K562 (cell line): ENCODE measurements at regions not wholly inside any gene's neighbourhood (a gene's known extent, or its start where the extent isn't known, plus 50 kb on each side); places are given as distances from the start of the nearest gene placed in this dataset.

Source experiments
- ATAC-seq: fragments of 200-7000 bp; cut with Tn5 transposase; 3 replicates; pipeline ENCODE4 v1.9.1; 2020; ENCODE audit warnings: moderate library complexity
- BruUV-seq: library from RNA; stranded (reverse); fragments of 400-500 nt; replicated peaks from 2 replicates; lab custom pipeline; 2021; lab: Mats Ljungman, UMichigan
- CTCF ChIA-PET: fragments of 300-600 bp; formaldehyde crosslinking; extraction: SDS; loops from one replicate; lab custom pipeline; 2021; ENCODE audit warnings: low intra/inter-chr PET ratio; lab: Yijun Ruan, JAX
- POLR2A ChIA-PET: fragments of 300-600, 350-650 bp; sonication (Branson Sonifier 250); formaldehyde crosslinking; extraction: SDS; loops from one replicate; lab custom pipeline; 2021; ENCODE audit warnings: antibody characterized with exemption, inconsistent platforms; lab: Yijun Ruan, JAX
- DNase-seq, 4 experiments: peaks; one replicate each; pipeline versions ENCODE4 v3.0.0 to v3.0.0-alpha.2; 2011 to 2018; ENCODE audit warnings: low spot score in 3 of 4, mixed read lengths in 3 of 4; ENCODE audit errors: extremely low read depth in 1 of 4
- FAIRE-seq: peaks from 2 replicates; lab custom pipeline; 2011; peaks lifted over from hg19 to GRCh38; lab: Jason Lieb, UNC
- H2AFZ ChIP-seq: 2 replicates; pipeline ENCODE4 v1.6.0; 2011; ENCODE audit warnings: low read depth, low read length, control low read depth, inconsistent platforms
- H3K27ac ChIP-seq: fragments of 200-600 bp; 3 replicates; pipeline ENCODE4 v1.8.0; 2011; ENCODE audit warnings: low read depth, mild to moderate bottlenecking, control low read depth, inconsistent platforms, low read length, moderate library complexity, mixed read lengths; ENCODE audit errors: extremely low read depth
- H3K27me3 ChIP-seq, 2 experiments: fragments of 300-600 bp in 1 of 2; 2 replicates in 1 of 2; 3 replicates in 1 of 2; pipeline versions ENCODE4 v1.6.0 to v1.8.0; 2011; ENCODE audit warnings: inconsistent platforms in 2 of 2, low read length in 2 of 2, mild to moderate bottlenecking in 1 of 2, mixed read lengths in 1 of 2, moderate library complexity in 1 of 2; ENCODE audit not compliant: control insufficient read depth in 2 of 2, insufficient read depth in 2 of 2
- H3K36me3 ChIP-seq: fragments of 300-600 bp; 3 replicates; pipeline ENCODE4 v1.8.0; 2011; ENCODE audit warnings: mild to moderate bottlenecking, low read length, inconsistent platforms; ENCODE audit not compliant: control insufficient read depth, insufficient read depth
- H3K4me1 ChIP-seq, 2 experiments: fragments of 200-600 bp in 1 of 2; replicated peaks in 1 of 2; 2 replicates in 1 of 2; 3 replicates in 1 of 2; pipeline versions ENCODE4 v1.5.1 to v1.8.0; 2011; ENCODE audit warnings: inconsistent platforms in 2 of 2, low read length in 2 of 2, mild to moderate bottlenecking in 1 of 2, mixed read lengths in 1 of 2, moderate library complexity in 1 of 2; ENCODE audit not compliant: control insufficient read depth in 2 of 2, insufficient read depth in 2 of 2
- H3K4me2 ChIP-seq: 2 replicates; pipeline ENCODE4 v1.6.1; 2011; ENCODE audit warnings: low read length, control low read depth, inconsistent platforms, mixed read lengths; ENCODE audit not compliant: insufficient read depth
- H3K4me3 ChIP-seq: fragments of 200-600 bp; sonication (generic), shearing (Covaris generic); 2 replicates; pipeline ENCODE4 v1.5.1; 2016; ENCODE audit warnings: control low read depth, inconsistent platforms
- H3K79me2 ChIP-seq: fragments of 200-600 bp; 3 replicates; pipeline ENCODE4 v1.8.0; 2011; ENCODE audit warnings: low read length, inconsistent platforms; ENCODE audit not compliant: control insufficient read depth, insufficient read depth
- H3K9ac ChIP-seq, 2 experiments: 2 replicates each; pipeline versions ENCODE4 v1.6.0 to v1.6.1; 2011; ENCODE audit warnings: low read depth in 2 of 2, low read length in 2 of 2, control low read depth in 1 of 2, inconsistent platforms in 1 of 2, mild to moderate bottlenecking in 1 of 2, mixed read lengths in 1 of 2; ENCODE audit not compliant: insufficient read depth in 1 of 2
- H3K9me1 ChIP-seq: one replicate; pipeline ENCODE4 v1.6.0; 2011; ENCODE audit warnings: inconsistent platforms, mild to moderate bottlenecking, low read length, moderate library complexity; ENCODE audit not compliant: control insufficient read depth, insufficient read depth
- H3K9me3 ChIP-seq: replicated peaks from 2 replicates; pipeline ENCODE4 v1.5.1; 2011; ENCODE audit warnings: low read depth, low read length, inconsistent platforms; ENCODE audit not compliant: control insufficient read depth, insufficient read depth
- H4K20me1 ChIP-seq: replicated peaks from 2 replicates; pipeline ENCODE4 v1.6.1; 2011; ENCODE audit warnings: low read length, inconsistent platforms, mixed read lengths; ENCODE audit not compliant: control insufficient read depth, insufficient read depth
- CEBPB ChIP-seq: fragments of 450-650 bp; IDR thresholded peaks from 2 replicates; pipeline ENCODE4 v1.6.1; 2016; ENCODE audit warnings: missing genetic modification characterization, missing compliant biosample characterization
- E2F4 ChIP-seq: sonication (generic); formaldehyde crosslinking; IDR thresholded peaks from 2 replicates; pipeline ENCODE4 v1.8.0; 2022; ENCODE audit warnings: mild to moderate bottlenecking, low read depth, missing genetic modification reagents
- ELF4 ChIP-seq: fragments of 450-650 bp; formaldehyde crosslinking; IDR thresholded peaks from 2 replicates; pipeline ENCODE4 v1.4.0; 2022; ENCODE audit warnings: missing genetic modification characterization
- HLTF ChIP-seq: fragments of 450-650 bp; IDR thresholded peaks from 2 replicates; pipeline ENCODE4 v1.6.1; 2016
- MGA ChIP-seq: fragments of 450-650 bp; IDR thresholded peaks from 2 replicates; pipeline ENCODE4 v1.6.1; 2016; ENCODE audit warnings: mild to moderate bottlenecking, moderate library complexity
- RFX7 ChIP-seq: fragments of 250-450 bp; sonication (Bioruptor Pico); IDR thresholded peaks from 2 replicates; pipeline ENCODE4 v1.5.1; 2021; ENCODE audit warnings: mild to moderate bottlenecking
- SMAD3 ChIP-seq: fragments of 450-650 bp; formaldehyde crosslinking; conservative IDR thresholded peaks from 2 replicates; pipeline ENCODE4 v1.4.0; 2020; ENCODE audit warnings: mild to moderate bottlenecking
- SMARCA5 ChIP-seq: fragments of 450-650 bp; IDR thresholded peaks from 2 replicates; pipeline ENCODE4 v1.6.1; 2016
- ZNF354B ChIP-seq: fragments of 250-450 bp; sonication (Bioruptor Pico); IDR thresholded peaks from 2 replicates; pipeline ENCODE4 v1.4.0; 2020
- ZNF449 ChIP-seq: fragments of 250-450 bp; sonication (Bioruptor Pico); IDR thresholded peaks from 2 replicates; pipeline ENCODE4 v1.8.0; 2022; ENCODE audit warnings: moderate library complexity, mild to moderate bottlenecking, inconsistent platforms
- ZNF764 ChIP-seq: fragments of 250-450 bp; sonication (Bioruptor Pico); IDR thresholded peaks from 2 replicates; pipeline ENCODE4 v1.4.0; 2020; ENCODE audit warnings: low read depth, mild to moderate bottlenecking, moderate library complexity
- WGBS: fragments of 100-300 bp; shearing (Covaris generic); methylation state at CpG from one replicate; pipeline ENCODE4 v1.1.6; 2016; ENCODE audit warnings: low coverage, mixed read lengths; ENCODE audit not compliant: insufficient coverage; ENCODE audit errors: missing lambda C conversion rate; 5-methylcytosine and 5-hydroxymethylcytosine counted together
- in situ Hi-C: fragments of 300-500 bp; cut with MboI; formaldehyde crosslinking; loops from 4 replicates; pipeline ENCODE4 v1.15.0; 2018; ENCODE audit warnings: inconsistent platforms, mixed read lengths
- intact Hi-C: fragments of 100-400 bp; cut with micrococcal nuclease; formaldehyde crosslinking; loops from 2 replicates; pipeline ENCODE4 v1.14.2; 2022

- no peak for ATAC-seq
- H3K4me1 ChIP-seq = peaks cover 4 to 61% of the 10 kb centered on the region in 2 experiments
- H3K9me1 ChIP-seq = no peaks in the 10 kb centered on the region
- intact Hi-C loops = no loop called here
- no peaks in the 10 kb centered on the region for H3K9me3 ChIP-seq
- TF ChIP-seq ZNF764 = no peak
- no peak for TF ChIP-seq ZNF449
- no peak for TF ChIP-seq SMAD3
- no peak for TF ChIP-seq CEBPB (tag)
- no peak for TF ChIP-seq ELF4 (CRISPR knock-in tag)
- TF ChIP-seq ZNF354B (CRISPR knock-in tag) = no peak
- no peak for TF ChIP-seq E2F4 (CRISPR knock-in tag)
- no peak for TF ChIP-seq SMARCA5
- TF ChIP-seq HLTF = no peak
- no peak for TF ChIP-seq RFX7 (CRISPR knock-in tag)
- no peak for TF ChIP-seq MGA
- TF ChIP-seq, all 486 proteins: peak for 0
- ChIA-PET CTCF (no interaction called here), POLR2A (no interaction called here)
- in situ Hi-C loops = no loop called here
- DNase-seq (no peak), FAIRE-seq (no peak)
- no peak overlapping the region for H3K4me3 ChIP-seq
- H3K4me2 ChIP-seq = no peak overlapping the region
- H3K27ac ChIP-seq = no peak overlapping the region
- no TSS peak for BruUV-seq
- 0 out of 2 replicates have a peak, but pooled peaks cover 7% of the 10 kb centered on the region for H4K20me1 ChIP-seq
- no peak overlapping the region for H2AFZ ChIP-seq
- no peaks in the 10 kb centered on the region for H3K79me2 ChIP-seq
- no peaks in the 10 kb centered on the region for H3K27me3 ChIP-seq
- 90% methylated on average over 20 of the region's 21 CpGs for WGBS
- H3K36me3 ChIP-seq = peaks cover 58% of the 10 kb centered on the region; the same call in 2 of the 3 replicates
- H3K9ac ChIP-seq = no peak overlapping the region
Observed at GRCh38 chr12:124395284-124395752, 100.4 kb downstream of the RFLNA start.
